WTC11 (cell line): ENCODE measurements at regions not wholly inside any gene's neighbourhood (a gene's known extent, or its start where the extent isn't known, plus 50 kb on each side); places are given as distances from the start of the nearest gene placed in this dataset.

Experiments used
- CBFB ChIP-seq: sonication (generic); formaldehyde crosslinking; IDR thresholded peaks from 2 replicates; pipeline ENCODE4 v1.8.1; 2022; ENCODE audit warnings: mild to moderate bottlenecking, low read depth, missing genetic modification reagents
- NR2C2 ChIP-seq: sonication (generic); formaldehyde crosslinking; IDR thresholded peaks from 2 replicates; pipeline ENCODE4 v1.8.0; 2022; ENCODE audit warnings: mild to moderate bottlenecking, missing genetic modification reagents
- TF ChIP-seq, protein P1 (sequence below): sonication (generic); formaldehyde crosslinking; IDR thresholded peaks from 2 replicates; pipeline ENCODE4 v1.8.1; 2023; ENCODE audit warnings: mild to moderate bottlenecking, moderate library complexity, missing genetic modification reagents
- TF ChIP-seq, protein P2 (sequence below): fragments of 200-600 bp; IDR thresholded peaks from 2 replicates; pipeline ENCODE4 v1.8.0; 2022; ENCODE audit warnings: antibody characterized with exemption
- TF ChIP-seq, protein P3 (sequence below): sonication (generic); formaldehyde crosslinking; IDR thresholded peaks from 2 replicates; pipeline ENCODE4 v1.8.1; 2022; ENCODE audit warnings: low read depth, missing genetic modification reagents, borderline replicate concordance

DNA sequence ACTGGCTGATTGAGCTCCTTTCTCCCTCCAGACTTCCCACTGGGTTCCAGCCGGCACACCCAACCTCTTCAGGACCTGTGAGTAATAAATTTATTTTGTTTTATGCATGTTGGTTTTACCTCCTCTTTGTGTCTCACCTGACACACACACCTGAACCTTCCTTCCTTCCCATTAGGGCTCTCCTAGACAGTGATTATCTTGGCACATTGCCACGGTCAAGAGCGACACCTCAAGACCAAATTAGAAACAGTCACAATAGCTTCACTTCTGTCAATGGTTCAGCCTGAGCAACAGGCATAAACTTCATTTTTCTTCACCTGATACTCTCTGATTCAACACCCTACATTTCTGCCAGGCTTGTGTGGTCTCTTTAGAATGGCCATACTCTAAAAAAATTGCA lies 296.3 kb upstream of the SMARCA2 start:
- TF ChIP-seq, protein P1, sequence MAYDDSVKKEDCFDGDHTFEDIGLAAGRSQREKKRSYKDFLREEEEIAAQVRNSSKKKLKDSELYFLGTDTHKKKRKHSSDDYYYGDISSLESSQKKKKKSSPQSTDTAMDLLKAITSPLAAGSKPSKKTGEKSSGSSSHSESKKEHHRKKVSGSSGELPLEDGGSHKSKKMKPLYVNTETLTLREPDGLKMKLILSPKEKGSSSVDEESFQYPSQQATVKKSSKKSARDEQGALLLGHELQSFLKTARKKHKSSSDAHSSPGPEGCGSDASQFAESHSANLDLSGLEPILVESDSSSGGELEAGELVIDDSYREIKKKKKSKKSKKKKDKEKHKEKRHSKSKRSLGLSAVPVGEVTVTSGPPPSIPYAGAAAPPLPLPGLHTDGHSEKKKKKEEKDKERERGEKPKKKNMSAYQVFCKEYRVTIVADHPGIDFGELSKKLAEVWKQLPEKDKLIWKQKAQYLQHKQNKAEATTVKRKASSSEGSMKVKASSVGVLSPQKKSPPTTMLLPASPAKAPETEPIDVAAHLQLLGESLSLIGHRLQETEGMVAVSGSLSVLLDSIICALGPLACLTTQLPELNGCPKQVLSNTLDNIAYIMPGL (CRISPR knock-in tag), result no peak
- TF ChIP-seq, protein P2, sequence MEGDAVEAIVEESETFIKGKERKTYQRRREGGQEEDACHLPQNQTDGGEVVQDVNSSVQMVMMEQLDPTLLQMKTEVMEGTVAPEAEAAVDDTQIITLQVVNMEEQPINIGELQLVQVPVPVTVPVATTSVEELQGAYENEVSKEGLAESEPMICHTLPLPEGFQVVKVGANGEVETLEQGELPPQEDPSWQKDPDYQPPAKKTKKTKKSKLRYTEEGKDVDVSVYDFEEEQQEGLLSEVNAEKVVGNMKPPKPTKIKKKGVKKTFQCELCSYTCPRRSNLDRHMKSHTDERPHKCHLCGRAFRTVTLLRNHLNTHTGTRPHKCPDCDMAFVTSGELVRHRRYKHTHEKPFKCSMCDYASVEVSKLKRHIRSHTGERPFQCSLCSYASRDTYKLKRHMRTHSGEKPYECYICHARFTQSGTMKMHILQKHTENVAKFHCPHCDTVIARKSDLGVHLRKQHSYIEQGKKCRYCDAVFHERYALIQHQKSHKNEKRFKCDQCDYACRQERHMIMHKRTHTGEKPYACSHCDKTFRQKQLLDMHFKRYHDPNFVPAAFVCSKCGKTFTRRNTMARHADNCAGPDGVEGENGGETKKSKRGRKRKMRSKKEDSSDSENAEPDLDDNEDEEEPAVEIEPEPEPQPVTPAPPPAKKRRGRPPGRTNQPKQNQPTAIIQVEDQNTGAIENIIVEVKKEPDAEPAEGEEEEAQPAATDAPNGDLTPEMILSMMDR, result no peak
- TF ChIP-seq NR2C2 (CRISPR knock-in tag) (no peak), CBFB (CRISPR knock-in tag) (no peak)
- TF ChIP-seq, protein P3, sequence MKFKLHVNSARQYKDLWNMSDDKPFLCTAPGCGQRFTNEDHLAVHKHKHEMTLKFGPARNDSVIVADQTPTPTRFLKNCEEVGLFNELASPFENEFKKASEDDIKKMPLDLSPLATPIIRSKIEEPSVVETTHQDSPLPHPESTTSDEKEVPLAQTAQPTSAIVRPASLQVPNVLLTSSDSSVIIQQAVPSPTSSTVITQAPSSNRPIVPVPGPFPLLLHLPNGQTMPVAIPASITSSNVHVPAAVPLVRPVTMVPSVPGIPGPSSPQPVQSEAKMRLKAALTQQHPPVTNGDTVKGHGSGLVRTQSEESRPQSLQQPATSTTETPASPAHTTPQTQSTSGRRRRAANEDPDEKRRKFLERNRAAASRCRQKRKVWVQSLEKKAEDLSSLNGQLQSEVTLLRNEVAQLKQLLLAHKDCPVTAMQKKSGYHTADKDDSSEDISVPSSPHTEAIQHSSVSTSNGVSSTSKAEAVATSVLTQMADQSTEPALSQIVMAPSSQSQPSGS, result no peak
